ENCODE measurements at regions not wholly inside any gene's neighbourhood (a gene's known extent, or its start where the extent isn't known, plus 50 kb on each side); places are given as distances from the start of the nearest gene placed in this dataset.

- DNase-seq (ENCODE audit: low read depth), result no peak
These were observed 84.2 kb upstream of the IL12A start for GRCh38 chr3:159904455-159904854.

DNA sequence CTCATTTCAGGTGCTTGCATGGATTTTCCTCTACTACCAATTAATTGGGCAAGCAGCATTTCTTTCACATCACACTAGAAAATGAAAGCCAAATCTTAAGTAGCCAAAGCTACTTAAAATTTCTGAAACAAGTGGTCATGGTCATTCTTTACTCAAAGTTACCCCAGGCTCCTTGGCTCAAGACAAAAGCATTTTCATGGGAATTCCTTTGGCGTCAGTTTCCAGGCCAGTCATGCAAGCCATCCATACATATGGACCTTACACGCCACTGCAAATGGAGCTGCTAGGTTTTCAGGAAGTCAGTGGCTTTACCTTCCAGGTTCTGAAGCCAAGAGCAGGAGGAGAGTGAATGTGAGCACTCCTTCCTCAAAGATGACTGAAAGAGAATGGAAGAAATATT, 83.7 kb upstream of the IL12A start:
- DNase-seq (ENCODE audit: low read depth), result no peak

DNA sequence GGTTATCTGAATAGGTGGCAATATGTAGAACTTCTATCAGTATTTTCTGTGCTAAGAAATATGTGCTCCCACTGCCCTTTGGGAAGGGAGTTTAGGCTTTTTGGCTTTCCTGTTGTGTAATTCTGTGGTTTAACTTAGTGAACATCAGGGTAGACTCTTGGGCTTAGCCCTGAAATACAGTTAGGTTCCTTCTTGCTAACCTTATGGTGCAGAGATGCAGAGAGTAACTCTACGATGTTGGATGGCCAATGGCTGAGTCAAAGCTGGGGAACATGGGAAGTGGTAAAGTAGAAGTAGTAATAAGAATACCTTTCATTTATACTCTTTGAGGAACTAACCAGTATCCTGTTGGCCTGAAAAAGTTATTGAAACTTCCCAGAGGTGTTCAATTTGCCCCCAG, 80.8 kb upstream of the IL12A start:
- DNase-seq (ENCODE audit: low read depth), result no peak

- DNase-seq (ENCODE audit: low read depth), result no peak
These were observed 77.5 kb upstream of the IL12A start for GRCh38 chr3:159910991-159911663.

DNA sequence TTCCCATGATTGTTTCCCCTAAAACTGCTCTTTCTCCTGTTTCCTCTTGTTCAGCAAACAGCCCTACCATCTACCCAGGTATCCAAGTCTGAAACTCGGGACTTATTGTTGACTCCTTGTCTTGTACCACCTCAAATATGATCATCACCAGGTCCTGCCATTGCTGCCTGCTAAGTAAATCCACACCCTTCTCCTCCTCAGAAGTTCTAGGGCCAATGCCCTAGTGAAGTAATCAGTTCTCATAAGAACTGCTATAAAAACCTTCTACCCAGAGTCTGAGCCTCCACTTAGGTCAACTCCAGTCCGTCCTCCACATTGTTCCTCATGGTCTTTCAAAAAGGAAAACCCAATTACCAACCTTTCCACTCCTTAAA, 77.0 kb upstream of the IL12A start:
- DNase-seq (ENCODE audit: low read depth), result no peak

DNA sequence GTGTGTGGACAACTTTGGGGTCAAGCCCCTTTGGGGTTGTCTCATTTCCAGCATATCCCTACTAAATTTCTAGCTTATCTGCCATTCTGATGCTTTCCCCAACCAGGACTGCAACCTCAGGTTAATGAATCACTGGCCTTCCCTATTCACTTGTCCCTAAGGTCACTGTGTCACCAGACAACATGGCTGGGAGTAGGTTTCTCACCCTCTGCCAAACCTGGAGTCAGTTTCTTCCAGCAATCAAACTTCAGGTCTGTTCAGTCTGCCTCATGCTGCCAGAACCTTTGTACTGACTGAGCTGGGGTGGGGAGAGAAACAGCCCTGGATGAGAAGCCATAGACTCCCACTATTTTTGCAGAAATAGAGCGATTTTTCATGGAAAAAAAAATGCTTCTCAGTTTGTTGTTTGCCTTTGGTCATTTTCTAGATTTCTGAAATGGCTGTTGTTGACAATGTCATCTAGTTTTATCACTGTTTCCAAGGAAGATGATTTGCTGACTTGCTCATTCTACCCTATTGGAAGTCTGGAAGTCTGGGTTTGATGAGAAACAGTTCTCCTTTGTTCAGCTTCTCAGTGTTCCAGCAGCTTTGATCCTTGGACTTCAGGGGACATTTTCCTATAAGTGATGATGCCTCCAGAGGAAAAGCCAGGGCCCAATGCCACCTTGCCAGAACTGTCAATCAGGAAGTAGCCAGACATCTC, 74.8 kb upstream of the IL12A start:
- no peak for DNase-seq (ENCODE audit: low read depth)

GRCh38 chr3:159914426-159914825, 74.2 kb upstream of the IL12A start:
- no peak for DNase-seq (ENCODE audit: low read depth)

GRCh38 chr3:159916052-159916451, 72.6 kb upstream of the IL12A start:
- DNase-seq (ENCODE audit: low read depth), result no peak

- DNase-seq (ENCODE audit: low read depth), result no peak
These were observed 71.5 kb upstream of the IL12A start for GRCh38 chr3:159917141-159917540.

DNA sequence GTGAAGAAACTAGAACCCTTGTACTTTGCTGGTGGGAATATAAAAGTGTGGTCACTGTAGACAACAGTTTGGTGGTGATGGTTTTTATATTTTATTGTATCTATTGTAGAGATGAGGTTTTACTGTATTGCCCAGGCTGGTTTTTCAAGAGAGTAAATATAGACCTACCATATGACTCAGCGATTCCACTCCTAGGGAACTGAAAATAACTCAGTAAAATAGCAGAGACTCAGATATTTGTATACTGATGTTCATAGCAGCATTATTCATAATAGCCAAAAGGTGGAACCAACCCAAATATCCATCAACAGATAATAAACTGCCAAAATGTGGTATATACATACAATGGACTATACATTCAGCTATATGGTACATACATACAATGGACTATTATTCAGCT, 68.8 kb upstream of the IL12A start:
- DNase-seq (ENCODE audit: low read depth), result no peak

DNA sequence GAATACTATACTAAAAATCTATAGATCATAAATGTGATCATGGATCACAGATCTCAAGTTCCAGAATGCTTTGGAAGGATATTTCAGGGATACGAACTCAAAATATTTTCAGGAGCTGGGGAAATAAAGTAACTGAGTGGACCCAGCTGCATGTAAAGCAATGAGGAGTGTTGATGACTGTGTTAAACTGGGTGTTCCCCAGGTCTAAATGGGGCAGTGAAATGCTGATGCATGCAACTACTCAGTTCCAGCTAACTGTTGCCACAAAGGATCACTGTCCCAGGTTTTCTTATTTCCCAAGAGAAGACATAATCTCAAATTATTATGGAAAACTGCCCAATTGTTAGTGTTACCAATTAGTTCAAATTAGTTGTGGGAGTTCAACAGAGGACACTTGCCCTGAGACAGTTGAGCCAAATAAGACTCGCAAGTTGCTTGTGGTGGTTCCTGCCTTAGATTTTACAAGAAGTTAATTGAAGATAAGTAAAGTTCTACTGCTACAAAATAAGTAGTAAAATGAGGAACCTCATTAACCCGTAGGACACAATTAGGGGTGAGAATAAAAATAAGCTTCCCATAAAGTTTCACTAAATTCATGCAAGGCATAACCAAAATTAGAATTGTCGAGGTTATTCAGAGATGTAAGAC, 66.3 kb upstream of the IL12A start:
- no peak for DNase-seq (ENCODE audit: low read depth)

DNA sequence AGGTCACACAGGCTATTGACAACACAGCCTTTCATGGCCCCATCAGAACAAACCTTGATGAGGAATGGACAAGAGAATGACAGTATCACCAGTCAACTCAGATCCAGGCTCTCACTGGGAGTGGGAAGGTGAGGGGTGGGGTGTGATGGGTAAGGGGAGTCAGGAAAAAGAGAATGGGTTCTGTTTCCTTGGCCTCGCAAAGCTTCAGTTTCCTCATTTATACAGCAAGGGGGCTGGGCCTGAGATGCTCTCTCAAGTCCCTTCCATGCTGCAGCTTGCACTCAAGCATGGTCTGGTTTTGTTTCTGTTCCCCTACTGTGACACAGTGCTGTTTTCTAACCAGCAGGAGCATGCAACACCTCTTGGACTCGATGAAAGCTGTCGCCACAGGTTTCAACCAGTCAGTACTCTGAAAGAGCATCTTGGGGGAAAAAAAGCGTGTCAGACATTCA, 65.7 kb upstream of the IL12A start:
- DNase-seq (ENCODE audit: low read depth), result no peak

DNA sequence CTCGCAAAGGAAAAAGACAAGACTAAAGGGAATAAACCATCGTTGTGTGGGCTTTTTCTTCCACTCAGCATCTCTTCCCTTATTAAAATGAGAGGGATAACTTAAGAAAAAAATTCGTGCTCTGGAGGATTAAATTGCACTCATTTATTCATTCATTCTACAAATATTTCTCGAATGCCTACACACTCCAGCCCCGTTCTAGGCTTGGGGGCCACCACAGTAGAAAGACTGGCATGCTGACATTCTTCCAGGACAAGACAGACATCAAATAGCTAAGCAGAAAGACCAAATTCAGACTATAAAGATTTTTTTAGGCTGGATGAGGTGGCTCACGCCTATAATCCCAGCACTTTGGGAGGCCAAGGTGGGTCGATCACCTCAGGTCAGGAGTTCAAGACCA, 65.3 kb upstream of the IL12A start:
- DNase-seq (ENCODE audit: low read depth), result no peak

DNA sequence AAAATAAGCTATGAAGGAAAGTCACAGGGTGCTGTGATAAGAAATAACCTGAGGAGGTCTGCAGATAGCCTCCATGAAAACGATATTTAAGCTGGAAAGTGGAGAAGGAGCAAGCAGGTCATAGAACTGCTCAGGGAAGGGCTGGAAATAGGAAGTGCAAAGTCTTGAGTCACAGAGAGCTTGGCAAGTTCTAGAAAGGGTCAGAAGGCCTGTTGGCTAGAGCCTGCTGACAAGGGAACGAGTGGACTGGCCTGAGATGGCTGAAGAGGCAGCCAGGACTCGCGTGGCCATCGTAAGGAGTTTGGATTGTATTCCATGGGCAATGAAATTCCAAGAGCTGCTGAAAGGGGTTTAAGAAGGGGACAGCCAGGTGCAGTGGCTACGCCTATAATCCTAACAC, 64.7 kb upstream of the IL12A start:
- no peak for DNase-seq (ENCODE audit: low read depth)

- DNase-seq (ENCODE audit: low read depth), result no peak
These were observed 64.2 kb upstream of the IL12A start for GRCh38 chr3:159924411-159924810.

- no peak for DNase-seq (ENCODE audit: low read depth)
These were observed 63.4 kb upstream of the IL12A start for GRCh38 chr3:159925248-159925647.

GRCh38 chr3:159926573-159926972, 62.1 kb upstream of the IL12A start:
- no peak for DNase-seq (ENCODE audit: low read depth)

DNA sequence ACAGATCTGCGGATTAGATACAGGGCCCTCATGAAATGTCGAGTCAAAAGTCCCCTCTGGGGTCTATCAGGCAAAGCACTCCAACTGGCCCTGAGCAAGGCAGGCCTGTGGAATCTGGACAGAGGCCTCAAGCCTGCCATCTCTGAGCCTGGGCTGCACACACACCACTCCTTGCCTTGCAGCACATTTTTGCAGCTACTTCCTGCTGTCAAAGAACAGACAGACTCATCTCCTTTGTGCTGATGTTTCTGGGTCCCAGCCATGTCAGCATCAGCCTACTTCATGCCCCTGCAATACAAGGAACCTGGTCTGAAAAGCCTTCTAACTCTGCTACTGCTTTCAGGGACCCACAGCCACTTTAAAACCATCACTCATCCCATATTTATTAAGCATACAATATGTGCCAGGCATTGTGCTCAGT, 60.6 kb upstream of the IL12A start:
- DNase-seq (ENCODE audit: low read depth), result no peak

DNA sequence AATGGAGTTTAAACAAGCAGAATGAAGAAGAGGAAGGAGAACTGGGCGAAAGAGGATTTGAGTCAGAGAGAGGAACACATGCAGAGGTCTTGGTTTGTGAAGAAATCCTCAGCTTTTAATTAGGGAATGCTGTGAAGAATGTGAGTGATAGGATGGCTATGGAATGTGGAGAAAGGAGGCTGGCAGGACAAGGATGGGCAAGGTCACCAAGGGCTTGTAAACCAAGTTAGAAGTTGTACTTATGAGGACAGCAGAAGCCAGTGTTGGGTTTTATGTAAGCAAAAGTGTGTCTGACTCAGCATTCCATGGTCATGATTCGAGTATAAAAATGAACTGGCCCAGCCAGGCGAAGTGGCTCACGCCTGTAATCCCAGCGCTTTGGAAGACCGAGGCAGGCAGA, 60.0 kb upstream of the IL12A start:
- no peak for DNase-seq (ENCODE audit: low read depth)

DNA sequence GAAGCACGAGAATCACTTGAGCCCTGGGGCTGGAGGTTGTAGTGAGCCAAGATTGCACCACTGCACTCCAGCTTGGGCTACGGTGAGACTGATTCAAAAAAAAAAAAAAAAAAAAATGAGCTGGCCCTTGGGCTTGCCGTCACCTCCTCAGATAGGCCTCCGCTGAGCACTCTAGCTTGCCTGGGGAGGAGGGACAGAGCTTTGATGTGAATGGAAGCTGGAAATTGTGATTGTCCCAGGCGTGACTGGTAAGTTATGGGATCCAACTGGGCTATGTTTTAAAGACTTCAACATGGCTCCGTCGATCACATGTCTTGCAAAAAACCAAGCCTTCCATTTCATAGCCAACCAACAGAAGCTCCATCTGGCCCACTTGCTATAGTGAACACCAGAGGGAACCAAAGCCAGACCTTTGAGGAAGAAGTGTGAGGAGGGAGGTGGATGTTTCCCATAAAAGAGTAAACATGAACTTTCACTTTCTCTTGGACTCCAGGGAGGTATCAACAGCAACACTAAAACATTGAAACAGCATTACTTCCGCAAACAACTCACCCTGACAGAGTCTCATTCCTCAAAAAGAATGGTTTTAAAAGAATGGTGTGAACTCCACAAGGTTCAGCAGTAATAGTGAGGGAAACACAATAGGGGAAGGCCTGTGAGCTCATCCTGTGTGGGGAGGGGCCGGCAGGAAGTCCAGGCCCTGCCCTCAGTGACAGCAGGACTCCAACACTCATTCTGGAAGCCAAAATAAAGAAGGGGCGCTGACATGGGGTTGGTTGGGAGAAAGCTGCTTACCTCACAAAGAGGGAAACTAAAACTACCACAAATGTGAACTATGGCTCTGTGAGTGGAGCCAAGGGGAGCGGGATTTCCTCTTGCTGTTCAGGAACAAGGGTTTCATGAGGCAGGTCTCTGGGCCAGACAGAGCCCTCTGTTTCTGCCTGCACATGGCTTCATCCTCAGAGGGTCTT, 59.2 kb upstream of the IL12A start:
- DNase-seq (ENCODE audit: low read depth), result no peak

DNA sequence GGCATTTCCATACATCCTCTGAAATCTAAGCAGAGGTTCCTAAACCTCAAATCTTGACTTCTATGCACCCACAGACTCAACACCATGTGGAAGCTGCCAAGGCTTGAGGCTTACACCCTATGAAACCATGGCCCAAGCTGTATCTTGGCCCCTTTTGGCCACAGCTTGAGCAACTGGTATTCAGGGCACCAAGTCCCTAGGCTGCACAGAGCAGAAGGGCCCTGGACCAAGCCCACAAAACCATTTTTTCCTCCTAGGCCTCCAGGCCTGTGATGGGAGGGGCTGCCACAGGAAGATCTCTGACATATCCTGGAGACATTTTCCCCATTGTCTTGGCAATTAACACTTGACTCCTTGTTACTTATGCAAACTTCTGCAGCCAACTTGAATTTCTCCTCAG, 54.4 kb upstream of the IL12A start:
- DNase-seq (ENCODE audit: low read depth), result no peak

- no peak for DNase-seq (ENCODE audit: low read depth)
These were observed 52.1 kb upstream of the IL12A start for GRCh38 chr3:159936541-159936940.
